Left lung (tissue), 4 donors: ENCODE measurements at regions not wholly inside any gene's neighbourhood (a gene's known extent, or its start where the extent isn't known, plus 50 kb on each side); places are given as distances from the start of the nearest gene placed in this dataset.

Experiments
- ATAC-seq: fragments of 200-7000 bp; cut with Tn5 transposase; one replicate; pipeline ENCODE4 v1.9.1; 2020; ENCODE audit warnings: moderate library complexity
- DNase-seq, 4 donors: peaks; one replicate each; pipeline ENCODE4 v3.0.0-alpha.2; 2013 to 2020
- H3K27ac ChIP-seq, 2 donors: fragments of 200-600 bp; sonication (generic) in 1 of 2; one replicate each; pipeline versions ENCODE4 v1.5.0 to v1.8.0; 2020 to 2021
- H3K27me3 ChIP-seq, 2 donors: fragments of 200-600 bp; sonication (generic) in 1 of 2; one replicate each; pipeline versions ENCODE4 v1.5.0 to v1.8.0; 2020 to 2021
- H3K36me3 ChIP-seq, 2 donors: fragments of 200-600 bp; sonication (generic) in 1 of 2; one replicate each; pipeline versions ENCODE4 v1.5.0 to v1.8.0; 2020 to 2021
- H3K4me1 ChIP-seq, 2 donors: fragments of 200-600 bp; one replicate each; pipeline ENCODE4 v1.8.0; 2021
- H3K4me3 ChIP-seq, 2 donors: fragments of 200-600 bp; sonication (generic) in 1 of 2; one replicate each; pipeline versions ENCODE4 v1.5.0 to v1.8.0; 2020 to 2021; ENCODE audit warnings: mild to moderate bottlenecking in 1 of 2
- H3K9me3 ChIP-seq, 2 donors: fragments of 200-600 bp; sonication (generic) in 1 of 2; one replicate each; pipeline versions ENCODE4 v1.5.0 to v1.8.0; 2020 to 2021
- CTCF ChIP-seq, 2 donors: fragments of 200-600 bp; sonication (generic) in 1 of 2; IDR thresholded peaks; one replicate each; pipeline versions ENCODE4 v1.5.0 to v1.8.0; 2021; ENCODE audit warnings: antibody characterized with exemption in 2 of 2
- intact Hi-C, 2 donors: fragments of 100-400 bp; cut with DNase I; formaldehyde crosslinking; loops; one replicate each; pipeline versions ENCODE4 v1.11.2 to v1.14.2; 2022
- donor health status: DM: no; HTN: yes; CAD: no.
- donor health status: DM: no; HTN: no; CAD: no.

GRCh38 chr6:10122164-10122563 lies 292.7 kb downstream of the TFAP2A start:
- Histone ChIP-seq H3K4me1 (no peaks in the 10 kb centered on the region), H3K27me3 (no peaks in the 10 kb centered on the region), H3K36me3 (no peaks in the 10 kb centered on the region), H3K9me3 (no peaks in the 10 kb centered on the region), H3K27ac (no peak overlapping the region), H3K4me3 (no peak overlapping the region)
- DNase-seq (no peak), ATAC-seq (no peak)
- no peak for TF ChIP-seq CTCF (IDR thresholded peaks at IDR 0.05)
- intact Hi-C loops: no loop called here

GRCh38 chr6:10112871-10113549 lies 301.9 kb downstream of the TFAP2A start:
- H3K36me3 ChIP-seq: no peaks in the 10 kb centered on the region
- ATAC-seq: no peak
- H3K9me3 ChIP-seq: no peaks in the 10 kb centered on the region

GRCh38 chr6:10111975-10112374 lies 302.9 kb downstream of the TFAP2A start:
- no peak for DNase-seq
- no peaks in the 10 kb centered on the region for H3K4me1 ChIP-seq
- peaks cover 11 to 34% of the 10 kb centered on the region in 2 donors for H3K27me3 ChIP-seq
- ATAC-seq: no peak
- no peak for TF ChIP-seq CTCF (IDR thresholded peaks at IDR 0.05)
- no peak overlapping the region for H3K4me3 ChIP-seq
- H3K36me3 ChIP-seq: no peaks in the 10 kb centered on the region
- intact Hi-C loops: no loop called here
- no peak overlapping the region for H3K27ac ChIP-seq
- H3K9me3 ChIP-seq: no peaks in the 10 kb centered on the region

More at GRCh38 chr6:10112871-10113549, 301.9 kb downstream of the TFAP2A start:
- intact Hi-C loops: no loop called here
- no peak for DNase-seq
- H3K27ac ChIP-seq: no peak overlapping the region
- no peak overlapping the region for H3K4me3 ChIP-seq
- H3K4me1 ChIP-seq: no peaks in the 10 kb centered on the region
- TF ChIP-seq CTCF (IDR thresholded peaks at IDR 0.05): no peak
- H3K27me3 ChIP-seq: peaks cover 11 to 34% of the 10 kb centered on the region in 2 donors

- intact Hi-C loops: no loop called here
- DNase-seq (no peak), ATAC-seq (no peak)
- H3K27ac ChIP-seq: no peak overlapping the region
- no peaks in the 10 kb centered on the region for H3K4me1 ChIP-seq
- no peaks in the 10 kb centered on the region for H3K9me3 ChIP-seq
- no peaks in the 10 kb centered on the region for H3K36me3 ChIP-seq
- no peak for TF ChIP-seq CTCF (IDR thresholded peaks at IDR 0.05)
- H3K27me3 ChIP-seq: peaks cover 0 to 14% of the 10 kb centered on the region in 2 donors
- H3K4me3 ChIP-seq: no peak overlapping the region
These were observed 313.2 kb downstream of the TFAP2A start for GRCh38 chr6:10101551-10102252.

- DNase-seq (peak in 2 of 4 donors; percentile 10 to 40), ATAC-seq (no peak)
- no peak overlapping the region for H3K27ac ChIP-seq
- TF ChIP-seq CTCF (IDR thresholded peaks at IDR 0.05): no peak
- intact Hi-C loops: no loop called here
- H3K36me3 ChIP-seq: no peaks in the 10 kb centered on the region
- no peaks in the 10 kb centered on the region for H3K9me3 ChIP-seq
- H3K4me1 ChIP-seq: no peaks in the 10 kb centered on the region
- no peak overlapping the region for H3K4me3 ChIP-seq
- peaks cover 0 to 14% of the 10 kb centered on the region in 2 donors for H3K27me3 ChIP-seq
These were observed 315.2 kb downstream of the TFAP2A start for GRCh38 chr6:10099529-10100140.
